GM23338 (cell line): ENCODE measurements at regions not wholly inside any gene's neighbourhood (a gene's known extent, or its start where the extent isn't known, plus 50 kb on each side); places are given as distances from the start of the nearest gene placed in this dataset.

Source experiments
- ATAC-seq: fragments of 200-7000 bp; cut with Tn5 transposase; 3 replicates; pipeline ENCODE4 v1.9.1; 2020
- DNase-seq: peaks from one replicate; pipeline ENCODE4 v3.0.0-alpha.2; 2015; ENCODE audit warnings: low spot score
- H2AFZ ChIP-seq: fragments of 200-600 bp; sonication (generic); 2 replicates; pipeline ENCODE4 v1.8.0; 2016; ENCODE audit warnings: antibody characterized with exemption, mild to moderate bottlenecking, moderate library complexity
- H3F3A ChIP-seq: fragments of 200-600 bp; sonication (generic); replicated peaks from 2 replicates; pipeline ENCODE4 v1.8.0; 2017; ENCODE audit warnings: antibody characterized with exemption, mixed run types, low read depth
- H3K27ac ChIP-seq: fragments of 200-600 bp; sonication (generic); 2 replicates; pipeline ENCODE4 v1.6.1; 2016; ENCODE audit warnings: low read depth
- H3K27me3 ChIP-seq: fragments of 200-600 bp; sonication (generic); 2 replicates; pipeline ENCODE4 v1.8.0; 2016; ENCODE audit warnings: mild to moderate bottlenecking, mixed run types, moderate library complexity; ENCODE audit not compliant: insufficient read depth
- H3K36me3 ChIP-seq: fragments of 200-600 bp; sonication (generic); 2 replicates; pipeline ENCODE4 v1.8.0; 2016; ENCODE audit warnings: mild to moderate bottlenecking; ENCODE audit not compliant: insufficient read depth
- H3K4me1 ChIP-seq: fragments of 200-600 bp; sonication (generic); 2 replicates; pipeline ENCODE4 v1.8.0; 2016; ENCODE audit warnings: mild to moderate bottlenecking, moderate library complexity; ENCODE audit not compliant: insufficient read depth
- H3K4me2 ChIP-seq: fragments of 200-600 bp; sonication (generic); 2 replicates; pipeline ENCODE4 v1.7.1; 2017; ENCODE audit warnings: mixed run types
- H3K4me3 ChIP-seq: fragments of 200-600 bp; sonication (generic); 2 replicates; pipeline ENCODE4 v1.6.1; 2016; ENCODE audit warnings: mixed run types
- H3K79me2 ChIP-seq: fragments of 200-600 bp; sonication (generic); replicated peaks from 2 replicates; pipeline ENCODE4 v1.8.0; 2017; ENCODE audit warnings: mild to moderate bottlenecking; ENCODE audit not compliant: insufficient read depth
- H3K9me2 ChIP-seq: fragments of 200-600 bp; sonication (generic); 2 replicates; pipeline ENCODE4 v1.8.0; 2017; ENCODE audit not compliant: insufficient read depth
- H4K20me1 ChIP-seq: fragments of 200-600 bp; sonication (generic); replicated peaks from 2 replicates; pipeline ENCODE4 v1.8.0; 2017; ENCODE audit warnings: mild to moderate bottlenecking; ENCODE audit not compliant: insufficient read depth
- H3K27ac Mint-ChIP-seq: 2 replicates; pipeline ENCODE4 v1.8.0; 2020; ENCODE audit warnings: inconsistent platforms, mild to moderate bottlenecking, moderate library complexity, mixed read lengths
- H3K27me3 Mint-ChIP-seq: 3 replicates; pipeline ENCODE4 v1.8.0; 2022; ENCODE audit warnings: low read depth, mild to moderate bottlenecking, moderate library complexity, mixed read lengths, inconsistent platforms; ENCODE audit not compliant: insufficient read depth, poor library complexity
- H3K36me3 Mint-ChIP-seq: 3 replicates; pipeline ENCODE4 v1.8.0; 2021; ENCODE audit warnings: low read depth, mild to moderate bottlenecking, inconsistent platforms, moderate library complexity, mixed read lengths
- H3K4me1 Mint-ChIP-seq: 3 replicates; pipeline ENCODE4 v1.8.0; 2020; ENCODE audit warnings: mild to moderate bottlenecking, inconsistent platforms, mixed read lengths
- H3K4me3 Mint-ChIP-seq: 3 replicates; pipeline ENCODE4 v1.8.0; 2021; ENCODE audit warnings: moderate library complexity, mild to moderate bottlenecking, inconsistent platforms, mixed read lengths
- H3K9me3 Mint-ChIP-seq: 3 replicates; pipeline ENCODE4 v1.8.0; 2020; ENCODE audit warnings: moderate library complexity, mild to moderate bottlenecking, inconsistent platforms, mixed read lengths
- CREB1 ChIP-seq: fragments of 250-450 bp; sonication (Bioruptor Pico); IDR thresholded peaks from 2 replicates; pipeline ENCODE4 v1.5.0; 2020; ENCODE audit warnings: low read depth, mild to moderate bottlenecking, moderate library complexity
- EZH2 ChIP-seq: fragments of 200-600 bp; sonication (generic); IDR thresholded peaks from one replicate; pipeline ENCODE4 v1.8.0; 2017; ENCODE audit warnings: antibody characterized with exemption, mild to moderate bottlenecking, low read depth; ENCODE audit not compliant: unreplicated experiment
- EZH2phosphoT487 ChIP-seq: fragments of 200-600 bp; sonication (generic); IDR thresholded peaks from one replicate; pipeline ENCODE4 v1.8.1; 2018; ENCODE audit warnings: antibody characterized with exemption; ENCODE audit not compliant: unreplicated experiment
- JUNB ChIP-seq: IDR thresholded peaks from one replicate; pipeline ENCODE4 v1.6.1; 2016; ENCODE audit warnings: antibody characterized with exemption; ENCODE audit not compliant: unreplicated experiment
- NANOG ChIP-seq: IDR thresholded peaks from 2 replicates; pipeline ENCODE4 v1.6.1; 2016; ENCODE audit warnings: antibody characterized with exemption, borderline replicate concordance
- POLR2AphosphoS5 ChIP-seq: IDR thresholded peaks from 2 replicates; pipeline ENCODE4 v1.6.1; 2016; ENCODE audit warnings: antibody characterized with exemption, low read depth
- STAT1 ChIP-seq: IDR thresholded peaks from one replicate; pipeline ENCODE4 v1.6.1; 2016; ENCODE audit warnings: antibody characterized with exemption; ENCODE audit not compliant: unreplicated experiment
- ZNF114 ChIP-seq: fragments of 250-450 bp; sonication (Bioruptor Pico); IDR thresholded peaks from 2 replicates; pipeline ENCODE4 v1.5.0; 2020; ENCODE audit warnings: mild to moderate bottlenecking, moderate library complexity
- ZNF331 ChIP-seq: fragments of 250-450 bp; sonication (Bioruptor Pico); IDR thresholded peaks from 2 replicates; pipeline ENCODE4 v1.5.0; 2020; ENCODE audit warnings: low read depth, mild to moderate bottlenecking, moderate library complexity
- TF ChIP-seq, protein P1 (sequence below): fragments of 250-450 bp; sonication (Bioruptor Pico); IDR thresholded peaks from 2 replicates; pipeline ENCODE4 v1.5.0; 2020; ENCODE audit warnings: mild to moderate bottlenecking, moderate library complexity
- TF ChIP-seq, protein P2 (sequence below): IDR thresholded peaks from 2 replicates; pipeline ENCODE4 v1.6.1; 2016; ENCODE audit warnings: antibody characterized with exemption
- TF ChIP-seq, protein P3 (sequence below): IDR thresholded peaks from one replicate; pipeline ENCODE4 v1.6.1; 2018; ENCODE audit warnings: antibody characterized with exemption; ENCODE audit not compliant: unreplicated experiment
- TF ChIP-seq, protein P4 (sequence below), 2 experiments: fragments of 200-600 bp in 1 of 2; sonication (generic) in 1 of 2; conservative IDR thresholded peaks; 2 replicates each; pipeline versions ENCODE4 v1.5.1 to v1.6.1; 2016 to 2017; ENCODE audit warnings: antibody characterized with exemption in 2 of 2, low read depth in 2 of 2, mild to moderate bottlenecking in 2 of 2, moderate library complexity in 1 of 2

DNA sequence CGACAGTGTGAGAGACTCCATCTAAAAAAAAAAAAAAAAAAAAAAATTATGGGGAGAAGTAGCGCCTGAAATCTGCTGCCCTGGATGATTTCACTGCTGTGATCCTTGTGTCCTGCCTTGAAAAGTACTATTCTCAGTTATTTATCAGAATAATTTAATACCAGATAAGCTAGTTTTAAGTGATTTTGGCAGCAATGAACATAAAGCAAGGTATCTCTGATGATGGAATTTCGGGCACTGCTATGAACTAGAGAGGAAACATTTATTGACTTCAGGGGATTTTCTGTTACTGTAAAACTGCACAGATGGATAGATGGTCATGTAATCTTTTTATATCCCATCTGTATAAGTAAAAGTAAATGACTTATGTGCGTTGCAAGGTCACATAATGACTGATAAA, 619.1 kb upstream of the ANKRD30A start:
- TF ChIP-seq, protein P1, sequence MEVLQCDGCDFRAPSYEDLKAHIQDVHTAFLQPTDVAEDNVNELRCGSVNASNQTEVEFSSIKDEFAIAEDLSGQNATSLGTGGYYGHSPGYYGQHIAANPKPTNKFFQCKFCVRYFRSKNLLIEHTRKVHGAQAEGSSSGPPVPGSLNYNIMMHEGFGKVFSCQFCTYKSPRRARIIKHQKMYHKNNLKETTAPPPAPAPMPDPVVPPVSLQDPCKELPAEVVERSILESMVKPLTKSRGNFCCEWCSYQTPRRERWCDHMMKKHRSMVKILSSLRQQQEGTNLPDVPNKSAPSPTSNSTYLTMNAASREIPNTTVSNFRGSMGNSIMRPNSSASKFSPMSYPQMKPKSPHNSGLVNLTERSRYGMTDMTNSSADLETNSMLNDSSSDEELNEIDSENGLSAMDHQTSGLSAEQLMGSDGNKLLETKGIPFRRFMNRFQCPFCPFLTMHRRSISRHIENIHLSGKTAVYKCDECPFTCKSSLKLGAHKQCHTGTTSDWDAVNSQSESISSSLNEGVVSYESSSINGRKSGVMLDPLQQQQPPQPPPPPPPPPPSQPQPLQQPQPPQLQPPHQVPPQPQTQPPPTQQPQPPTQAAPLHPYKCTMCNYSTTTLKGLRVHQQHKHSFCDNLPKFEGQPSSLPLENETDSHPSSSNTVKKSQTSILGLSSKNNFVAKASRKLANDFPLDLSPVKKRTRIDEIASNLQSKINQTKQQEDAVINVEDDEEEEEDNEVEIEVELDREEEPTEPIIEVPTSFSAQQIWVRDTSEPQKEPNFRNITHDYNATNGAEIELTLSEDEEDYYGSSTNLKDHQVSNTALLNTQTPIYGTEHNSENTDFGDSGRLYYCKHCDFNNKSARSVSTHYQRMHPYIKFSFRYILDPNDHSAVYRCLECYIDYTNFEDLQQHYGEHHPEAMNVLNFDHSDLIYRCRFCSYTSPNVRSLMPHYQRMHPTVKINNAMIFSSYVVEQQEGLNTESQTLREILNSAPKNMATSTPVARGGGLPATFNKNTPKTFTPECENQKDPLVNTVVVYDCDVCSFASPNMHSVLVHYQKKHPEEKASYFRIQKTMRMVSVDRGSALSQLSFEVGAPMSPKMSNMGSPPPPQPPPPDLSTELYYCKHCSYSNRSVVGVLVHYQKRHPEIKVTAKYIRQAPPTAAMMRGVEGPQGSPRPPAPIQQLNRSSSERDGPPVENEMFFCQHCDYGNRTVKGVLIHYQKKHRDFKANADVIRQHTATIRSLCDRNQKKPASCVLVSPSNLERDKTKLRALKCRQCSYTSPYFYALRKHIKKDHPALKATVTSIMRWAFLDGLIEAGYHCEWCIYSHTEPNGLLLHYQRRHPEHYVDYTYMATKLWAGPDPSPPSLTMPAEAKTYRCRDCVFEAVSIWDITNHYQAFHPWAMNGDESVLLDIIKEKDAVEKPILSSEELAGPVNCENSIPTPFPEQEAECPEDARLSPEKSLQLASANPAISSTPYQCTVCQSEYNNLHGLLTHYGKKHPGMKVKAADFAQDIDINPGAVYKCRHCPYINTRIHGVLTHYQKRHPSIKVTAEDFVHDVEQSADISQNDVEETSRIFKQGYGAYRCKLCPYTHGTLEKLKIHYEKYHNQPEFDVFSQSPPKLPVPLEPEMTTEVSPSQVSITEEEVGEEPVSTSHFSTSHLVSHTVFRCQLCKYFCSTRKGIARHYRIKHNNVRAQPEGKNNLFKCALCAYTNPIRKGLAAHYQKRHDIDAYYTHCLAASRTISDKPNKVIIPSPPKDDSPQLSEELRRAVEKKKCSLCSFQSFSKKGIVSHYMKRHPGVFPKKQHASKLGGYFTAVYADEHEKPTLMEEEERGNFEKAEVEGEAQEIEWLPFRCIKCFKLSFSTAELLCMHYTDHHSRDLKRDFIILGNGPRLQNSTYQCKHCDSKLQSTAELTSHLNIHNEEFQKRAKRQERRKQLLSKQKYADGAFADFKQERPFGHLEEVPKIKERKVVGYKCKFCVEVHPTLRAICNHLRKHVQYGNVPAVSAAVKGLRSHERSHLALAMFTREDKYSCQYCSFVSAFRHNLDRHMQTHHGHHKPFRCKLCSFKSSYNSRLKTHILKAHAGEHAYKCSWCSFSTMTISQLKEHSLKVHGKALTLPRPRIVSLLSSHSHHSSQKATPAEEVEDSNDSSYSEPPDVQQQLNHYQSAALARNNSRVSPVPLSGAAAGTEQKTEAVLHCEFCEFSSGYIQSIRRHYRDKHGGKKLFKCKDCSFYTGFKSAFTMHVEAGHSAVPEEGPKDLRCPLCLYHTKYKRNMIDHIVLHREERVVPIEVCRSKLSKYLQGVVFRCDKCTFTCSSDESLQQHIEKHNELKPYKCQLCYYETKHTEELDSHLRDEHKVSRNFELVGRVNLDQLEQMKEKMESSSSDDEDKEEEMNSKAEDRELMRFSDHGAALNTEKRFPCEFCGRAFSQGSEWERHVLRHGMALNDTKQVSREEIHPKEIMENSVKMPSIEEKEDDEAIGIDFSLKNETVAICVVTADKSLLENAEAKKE (CRISPR knock-in tag), result no peak
- TF ChIP-seq EZH2phosphoT487, result no peak
- TF ChIP-seq STAT1, result no peak
- no peak for TF ChIP-seq EZH2
- TF ChIP-seq CREB1 (CRISPR knock-in tag), result no peak
- TF ChIP-seq NANOG, result no peak
- no peak for TF ChIP-seq POLR2AphosphoS5
- no peak for TF ChIP-seq ZNF331 (CRISPR knock-in tag)
- TF ChIP-seq JUNB, result no peak
- TF ChIP-seq, protein P2, sequence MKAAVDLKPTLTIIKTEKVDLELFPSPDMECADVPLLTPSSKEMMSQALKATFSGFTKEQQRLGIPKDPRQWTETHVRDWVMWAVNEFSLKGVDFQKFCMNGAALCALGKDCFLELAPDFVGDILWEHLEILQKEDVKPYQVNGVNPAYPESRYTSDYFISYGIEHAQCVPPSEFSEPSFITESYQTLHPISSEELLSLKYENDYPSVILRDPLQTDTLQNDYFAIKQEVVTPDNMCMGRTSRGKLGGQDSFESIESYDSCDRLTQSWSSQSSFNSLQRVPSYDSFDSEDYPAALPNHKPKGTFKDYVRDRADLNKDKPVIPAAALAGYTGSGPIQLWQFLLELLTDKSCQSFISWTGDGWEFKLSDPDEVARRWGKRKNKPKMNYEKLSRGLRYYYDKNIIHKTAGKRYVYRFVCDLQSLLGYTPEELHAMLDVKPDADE, result no peak
- no peak for TF ChIP-seq ZNF114 (CRISPR knock-in tag)
- TF ChIP-seq, protein P3, sequence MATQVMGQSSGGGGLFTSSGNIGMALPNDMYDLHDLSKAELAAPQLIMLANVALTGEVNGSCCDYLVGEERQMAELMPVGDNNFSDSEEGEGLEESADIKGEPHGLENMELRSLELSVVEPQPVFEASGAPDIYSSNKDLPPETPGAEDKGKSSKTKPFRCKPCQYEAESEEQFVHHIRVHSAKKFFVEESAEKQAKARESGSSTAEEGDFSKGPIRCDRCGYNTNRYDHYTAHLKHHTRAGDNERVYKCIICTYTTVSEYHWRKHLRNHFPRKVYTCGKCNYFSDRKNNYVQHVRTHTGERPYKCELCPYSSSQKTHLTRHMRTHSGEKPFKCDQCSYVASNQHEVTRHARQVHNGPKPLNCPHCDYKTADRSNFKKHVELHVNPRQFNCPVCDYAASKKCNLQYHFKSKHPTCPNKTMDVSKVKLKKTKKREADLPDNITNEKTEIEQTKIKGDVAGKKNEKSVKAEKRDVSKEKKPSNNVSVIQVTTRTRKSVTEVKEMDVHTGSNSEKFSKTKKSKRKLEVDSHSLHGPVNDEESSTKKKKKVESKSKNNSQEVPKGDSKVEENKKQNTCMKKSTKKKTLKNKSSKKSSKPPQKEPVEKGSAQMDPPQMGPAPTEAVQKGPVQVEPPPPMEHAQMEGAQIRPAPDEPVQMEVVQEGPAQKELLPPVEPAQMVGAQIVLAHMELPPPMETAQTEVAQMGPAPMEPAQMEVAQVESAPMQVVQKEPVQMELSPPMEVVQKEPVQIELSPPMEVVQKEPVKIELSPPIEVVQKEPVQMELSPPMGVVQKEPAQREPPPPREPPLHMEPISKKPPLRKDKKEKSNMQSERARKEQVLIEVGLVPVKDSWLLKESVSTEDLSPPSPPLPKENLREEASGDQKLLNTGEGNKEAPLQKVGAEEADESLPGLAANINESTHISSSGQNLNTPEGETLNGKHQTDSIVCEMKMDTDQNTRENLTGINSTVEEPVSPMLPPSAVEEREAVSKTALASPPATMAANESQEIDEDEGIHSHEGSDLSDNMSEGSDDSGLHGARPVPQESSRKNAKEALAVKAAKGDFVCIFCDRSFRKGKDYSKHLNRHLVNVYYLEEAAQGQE, result no peak
- TF ChIP-seq, protein P4, sequence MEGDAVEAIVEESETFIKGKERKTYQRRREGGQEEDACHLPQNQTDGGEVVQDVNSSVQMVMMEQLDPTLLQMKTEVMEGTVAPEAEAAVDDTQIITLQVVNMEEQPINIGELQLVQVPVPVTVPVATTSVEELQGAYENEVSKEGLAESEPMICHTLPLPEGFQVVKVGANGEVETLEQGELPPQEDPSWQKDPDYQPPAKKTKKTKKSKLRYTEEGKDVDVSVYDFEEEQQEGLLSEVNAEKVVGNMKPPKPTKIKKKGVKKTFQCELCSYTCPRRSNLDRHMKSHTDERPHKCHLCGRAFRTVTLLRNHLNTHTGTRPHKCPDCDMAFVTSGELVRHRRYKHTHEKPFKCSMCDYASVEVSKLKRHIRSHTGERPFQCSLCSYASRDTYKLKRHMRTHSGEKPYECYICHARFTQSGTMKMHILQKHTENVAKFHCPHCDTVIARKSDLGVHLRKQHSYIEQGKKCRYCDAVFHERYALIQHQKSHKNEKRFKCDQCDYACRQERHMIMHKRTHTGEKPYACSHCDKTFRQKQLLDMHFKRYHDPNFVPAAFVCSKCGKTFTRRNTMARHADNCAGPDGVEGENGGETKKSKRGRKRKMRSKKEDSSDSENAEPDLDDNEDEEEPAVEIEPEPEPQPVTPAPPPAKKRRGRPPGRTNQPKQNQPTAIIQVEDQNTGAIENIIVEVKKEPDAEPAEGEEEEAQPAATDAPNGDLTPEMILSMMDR (conservative IDR thresholded peaks at IDR 0.05; ENCODE audit: low read depth in 2 of 2), result no peak
- H3K27me3 Mint-ChIP-seq, result peaks cover 2% of the 10 kb centered on the region
- H3K27ac ChIP-seq, result no peak overlapping the region
- no peaks in the 10 kb centered on the region for H3K27me3 ChIP-seq
- H4K20me1 ChIP-seq, result no peaks in the 10 kb centered on the region
- H3K9me3 Mint-ChIP-seq, result no peaks in the 10 kb centered on the region; the same call in 2 of the 3 replicates
- H3F3A ChIP-seq, result no peaks in the 10 kb centered on the region
- H3K27ac Mint-ChIP-seq, result no peak overlapping the region; the same call in 1 of the 2 replicates
- no peaks in the 10 kb centered on the region for H3K79me2 ChIP-seq
- H3K4me3 Mint-ChIP-seq, result no peak overlapping the region
- H3K4me1 Mint-ChIP-seq, result no peaks in the 10 kb centered on the region
- H3K4me2 ChIP-seq, result no peak overlapping the region
- no peaks in the 10 kb centered on the region for H3K4me1 ChIP-seq
- no peaks in the 10 kb centered on the region for H3K36me3 Mint-ChIP-seq
- DNase-seq, result no peak
- no peaks in the 10 kb centered on the region for H3K9me2 ChIP-seq
- no peaks in the 10 kb centered on the region for H3K36me3 ChIP-seq
- no peak for ATAC-seq
- H3K4me3 ChIP-seq, result no peak overlapping the region
- no peak overlapping the region for H2AFZ ChIP-seq
